GM03348 (cell line): ENCODE measurements at regions not wholly inside any gene's neighbourhood (a gene's known extent, or its start where the extent isn't known, plus 50 kb on each side); places are given as distances from the start of the nearest gene placed in this dataset.
A peak's percentile ranks its signal among the peaks of the same experiment; 100 is the strongest.
"Not testable (repeated sequence)": the region's sequence is repeated elsewhere in the genome, so short reads cannot be mapped to it uniquely, and the experiment has no call there.

ENCODE experiments used
- DNase-seq: peaks from one replicate; pipeline ENCODE4 v3.0.0; 2012; ENCODE audit warnings: low spot score

DNA sequence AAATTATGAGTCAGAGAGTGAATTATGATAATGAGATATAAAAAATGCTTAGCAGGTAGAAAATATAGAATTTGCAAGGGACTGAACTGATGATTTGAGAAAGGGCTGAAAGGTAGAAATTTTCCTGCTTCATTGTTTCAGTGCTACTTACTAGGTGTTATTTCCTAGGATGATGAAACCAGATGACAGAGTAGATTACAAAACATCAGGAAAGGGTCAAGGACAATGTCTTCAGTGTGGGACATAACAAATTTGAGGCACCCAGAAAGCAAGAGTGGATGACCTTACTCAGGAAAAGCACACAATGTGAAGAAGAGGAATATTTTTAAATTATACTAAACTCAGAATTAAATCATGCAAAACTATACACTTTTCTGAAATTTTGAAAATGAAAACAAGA lies 102.1 kb downstream of the SHCBP1 start:
- no peak for DNase-seq

DNA sequence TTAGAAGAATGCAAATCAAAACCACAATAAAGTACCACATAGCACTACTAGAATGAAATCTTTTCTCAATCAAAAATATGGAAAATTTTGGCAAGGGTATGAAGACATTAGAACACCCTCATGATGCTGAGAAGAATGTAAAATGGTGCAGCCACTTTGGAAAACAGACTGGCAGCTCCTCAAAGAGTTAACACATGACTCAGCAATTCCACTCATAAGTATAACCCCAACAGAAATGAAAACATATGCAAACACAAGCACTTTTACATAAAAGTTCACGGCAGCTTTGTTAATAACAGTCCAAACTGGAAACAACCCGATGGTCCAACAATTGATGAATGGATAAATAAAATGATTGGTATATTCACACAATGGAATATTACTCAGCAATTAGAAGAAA lies 124.5 kb downstream of the SHCBP1 start:
- no peak for DNase-seq

DNA sequence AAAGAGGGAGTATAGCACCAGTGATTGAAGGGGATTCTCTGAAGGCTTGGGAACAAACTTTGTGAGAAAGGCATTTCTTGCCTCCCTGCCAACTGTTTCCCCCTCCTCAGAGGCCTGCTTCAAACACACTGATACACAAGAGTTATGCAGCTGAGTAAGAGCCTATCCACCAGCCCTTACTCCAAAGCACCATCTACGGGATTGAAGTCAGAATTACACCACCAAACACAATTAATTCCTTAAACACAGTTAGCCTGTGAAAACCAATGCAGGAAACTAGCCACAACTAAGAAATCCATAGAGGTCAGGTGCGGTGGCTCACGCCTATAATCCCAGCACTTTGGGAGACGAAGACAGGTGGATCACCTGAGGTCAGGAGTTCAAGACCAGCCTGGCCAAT lies 138.3 kb downstream of the SHCBP1 start:
- DNase-seq: no peak

GRCh38 chr16:46466239-46466638 lies 154.9 kb downstream of the SHCBP1 start:
- no peak for DNase-seq

DNA sequence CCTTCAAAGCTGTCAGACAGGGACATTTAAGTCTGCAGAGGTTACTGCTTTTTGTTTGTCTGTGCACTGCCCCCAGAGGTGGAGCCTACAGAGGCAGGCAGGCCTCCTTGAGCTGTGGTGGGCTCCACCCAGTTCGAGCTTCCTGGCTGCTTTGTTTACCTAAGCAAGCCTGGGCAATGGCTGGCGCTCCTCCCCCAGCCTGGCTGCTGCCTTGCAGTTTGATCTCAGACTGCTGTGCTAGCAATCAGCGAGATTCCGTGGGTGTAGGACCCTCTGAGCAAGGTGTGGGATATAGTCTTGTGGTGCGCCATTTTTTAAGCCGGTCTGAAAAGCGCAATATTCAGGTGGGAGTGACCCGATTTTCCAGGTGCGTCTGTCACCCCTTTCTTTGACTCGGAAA lies 166.4 kb downstream of the SHCBP1 start:
- not testable (repeated sequence) for DNase-seq

GRCh38 chr16:46428108-46429061 lies 192.8 kb downstream of the SHCBP1 start:
- peak; percentile 2 for DNase-seq

GRCh38 chr16:46427340-46428107 lies 193.7 kb downstream of the SHCBP1 start:
- DNase-seq: peak; percentile 2

- DNase-seq: no peak
Measured at GRCh38 chr16:46426336-46426735, 194.8 kb downstream of the SHCBP1 start.

- DNase-seq: no peak
Measured at GRCh38 chr16:46404028-46404427, 217.2 kb downstream of the SHCBP1 start.

DNA sequence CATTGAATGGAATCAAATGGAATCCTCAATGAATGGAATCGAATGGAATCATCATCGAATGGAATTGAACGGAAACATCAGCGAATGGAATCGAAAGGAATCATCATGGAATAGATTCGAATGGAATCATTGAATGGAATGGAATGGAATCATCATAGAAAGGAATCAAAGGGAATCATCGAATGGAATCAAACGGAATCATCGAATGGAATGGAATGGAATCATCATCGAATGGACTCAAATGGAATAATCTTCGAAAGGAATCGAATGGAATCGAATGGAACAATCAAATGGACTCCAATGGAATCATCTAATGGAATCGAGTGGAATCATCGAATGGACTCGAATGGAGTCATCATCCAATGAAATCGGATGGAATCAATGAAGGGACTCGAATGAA lies 222.6 kb downstream of the SHCBP1 start:
- DNase-seq: not testable (repeated sequence)

DNA sequence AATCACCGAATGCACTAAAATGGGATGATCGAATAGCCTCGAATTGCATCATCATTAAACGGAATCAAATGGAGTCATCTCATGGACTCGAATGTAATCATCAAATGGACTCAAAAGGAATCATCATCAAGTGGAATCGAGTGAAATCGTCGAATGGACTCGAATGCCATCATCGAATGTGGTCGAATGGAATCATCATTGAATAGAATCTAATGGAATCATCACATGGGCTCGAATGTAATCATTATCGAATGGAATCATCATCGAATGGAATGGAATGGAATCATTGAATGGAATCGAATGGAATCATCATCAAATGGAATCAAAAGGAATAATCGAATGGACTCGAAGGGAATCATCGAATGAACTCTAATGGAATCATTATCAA lies 224.3 kb downstream of the SHCBP1 start:
- not testable (repeated sequence) for DNase-seq

DNA sequence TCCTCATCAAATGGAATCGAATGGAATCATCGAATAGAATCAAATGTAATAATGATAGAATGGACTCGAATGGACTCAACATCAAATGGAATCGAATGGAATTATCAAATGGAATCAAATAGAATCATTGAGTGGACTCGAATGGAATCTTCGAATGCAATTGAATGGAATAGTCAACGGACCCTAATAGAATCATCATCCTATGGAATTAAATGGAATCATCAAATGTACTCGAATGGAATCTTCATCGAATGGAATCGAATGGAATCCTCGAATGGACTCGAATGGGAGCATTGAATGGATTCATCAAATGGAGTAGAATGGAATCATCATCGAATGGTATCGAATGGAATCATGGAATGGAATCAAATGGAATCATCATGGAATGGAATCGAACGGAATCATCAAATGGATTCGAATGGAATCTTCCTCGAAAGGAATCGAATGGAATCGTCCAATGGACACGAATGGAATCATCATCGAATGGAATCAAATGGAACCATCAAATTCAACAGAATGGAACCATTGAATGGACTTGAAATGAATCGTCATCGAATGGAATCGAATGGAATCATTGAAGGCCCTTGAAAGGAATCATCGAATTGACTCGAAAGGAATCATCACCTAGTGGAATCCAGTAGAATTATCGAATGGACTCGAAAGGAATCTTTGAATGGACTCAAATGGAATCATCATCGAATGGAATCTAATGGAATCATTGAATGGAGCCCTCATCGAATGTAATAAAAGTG lies 224.9 kb downstream of the SHCBP1 start:
- not testable (repeated sequence) for DNase-seq

DNA sequence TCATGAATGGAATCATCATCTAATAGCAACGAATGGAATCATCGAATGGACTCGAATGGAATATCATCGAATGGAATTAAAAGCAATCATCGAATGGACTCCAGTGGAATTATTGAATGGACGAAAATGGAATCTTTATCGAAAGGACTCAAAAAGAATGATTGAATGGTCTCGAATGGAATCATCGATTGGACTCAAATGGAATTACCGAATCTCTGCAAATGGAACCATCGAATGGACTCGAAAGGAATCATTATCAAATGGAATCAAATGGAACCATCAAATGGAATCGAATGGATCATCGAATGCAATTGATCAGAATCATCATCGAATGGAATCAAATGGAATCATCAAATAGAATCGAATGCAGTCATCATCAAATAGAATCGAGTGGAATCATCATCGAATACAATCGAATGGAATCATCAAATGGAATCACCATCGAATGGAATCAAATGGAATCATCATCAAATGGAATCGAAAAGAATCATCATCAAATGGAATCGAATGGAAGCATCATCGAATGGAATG lies 225.7 kb downstream of the SHCBP1 start:
- not testable (repeated sequence) for DNase-seq

GRCh38 chr16:46394963-46395362 lies 226.2 kb downstream of the SHCBP1 start:
- not testable (repeated sequence) for DNase-seq

DNA sequence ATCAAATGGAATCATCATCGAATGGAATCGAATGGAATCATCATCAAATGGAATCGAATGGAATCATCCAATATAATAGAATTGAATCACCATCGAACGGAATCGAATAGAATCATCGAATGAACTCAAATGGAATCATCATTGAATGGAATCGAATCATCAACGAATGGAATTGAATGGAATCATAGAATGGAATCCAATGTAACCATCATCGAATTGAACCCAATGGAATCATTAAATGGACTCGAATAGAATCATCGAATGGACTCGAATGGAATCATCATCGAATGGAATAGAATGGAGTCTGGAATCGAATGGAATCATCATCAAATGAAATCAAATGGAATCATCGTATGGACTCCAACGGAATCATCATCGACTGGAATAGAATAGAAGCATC lies 227.0 kb downstream of the SHCBP1 start:
- not testable (repeated sequence) for DNase-seq

DNA sequence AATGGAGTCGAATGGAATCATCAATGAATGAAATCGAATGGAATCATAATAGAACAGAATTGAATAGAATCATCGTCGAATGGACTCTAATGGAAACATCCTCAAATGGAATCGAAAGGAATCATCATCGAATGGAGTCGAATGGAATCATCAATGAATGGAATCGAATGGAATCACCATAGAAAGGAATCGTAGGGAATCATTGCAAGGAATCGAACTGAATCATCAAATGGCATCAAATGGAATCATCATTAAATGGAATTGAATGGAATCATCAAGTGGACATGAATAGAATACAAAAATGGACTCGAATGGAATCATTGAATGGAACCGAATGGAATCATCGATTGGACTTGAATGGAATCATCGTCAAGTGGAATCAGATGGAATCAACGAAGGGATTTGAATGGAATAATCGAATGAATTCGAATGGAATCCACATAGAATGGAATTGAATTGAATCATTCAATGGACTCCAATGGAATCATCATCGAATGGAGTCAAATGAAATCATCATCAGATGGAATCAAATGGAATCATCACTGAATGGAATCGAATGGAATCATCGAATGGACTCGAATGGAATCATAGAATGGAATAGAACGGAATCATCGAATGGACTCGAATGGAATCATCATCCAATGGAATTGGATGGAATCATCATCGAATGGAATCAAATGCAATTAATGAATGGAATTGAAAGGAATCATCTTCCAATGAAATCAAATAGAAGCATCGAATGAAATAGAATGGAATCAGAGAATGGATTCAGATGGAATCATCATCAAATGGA lies 228.1 kb downstream of the SHCBP1 start:
- DNase-seq: not testable (repeated sequence)

DNA sequence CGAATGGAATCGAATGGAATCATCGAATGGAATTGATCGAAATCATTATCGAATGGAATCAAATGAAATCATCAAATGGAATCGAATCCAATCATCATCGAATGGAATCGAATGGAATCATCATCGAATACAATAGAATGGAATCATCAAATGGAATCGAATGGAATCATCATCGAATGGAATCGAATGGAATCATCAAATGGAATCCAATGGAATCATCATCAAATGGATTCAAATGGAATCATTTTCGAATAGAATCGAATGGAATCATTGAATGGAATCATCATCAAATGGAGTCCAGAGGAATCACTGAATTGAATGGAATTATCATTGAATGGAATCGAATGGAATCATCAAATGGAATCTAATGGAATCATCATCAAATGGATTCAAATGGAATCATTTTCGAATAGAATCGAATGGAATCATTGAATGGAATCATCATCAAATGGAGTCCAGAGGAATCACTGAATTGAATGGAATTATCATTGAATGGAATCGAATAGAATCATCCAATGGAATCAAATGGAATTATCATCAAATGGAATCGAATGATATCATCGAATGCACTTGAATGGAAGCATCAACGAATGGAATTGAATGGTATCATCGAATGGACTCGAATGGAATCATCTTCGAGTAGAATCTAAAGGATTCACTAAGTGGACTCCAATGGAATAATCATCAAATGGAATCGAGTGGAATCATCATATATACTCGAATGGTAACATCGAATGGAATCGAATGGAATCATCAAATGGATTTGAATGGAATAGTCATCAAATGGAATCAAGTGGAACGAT lies 230.3 kb downstream of the SHCBP1 start:
- DNase-seq: not testable (repeated sequence)

GRCh38 chr16:46389561-46390041 lies 231.6 kb downstream of the SHCBP1 start:
- not testable (repeated sequence) for DNase-seq

GRCh38 chr16:46388939-46389491 lies 232.2 kb downstream of the SHCBP1 start:
- not testable (repeated sequence) for DNase-seq

DNA sequence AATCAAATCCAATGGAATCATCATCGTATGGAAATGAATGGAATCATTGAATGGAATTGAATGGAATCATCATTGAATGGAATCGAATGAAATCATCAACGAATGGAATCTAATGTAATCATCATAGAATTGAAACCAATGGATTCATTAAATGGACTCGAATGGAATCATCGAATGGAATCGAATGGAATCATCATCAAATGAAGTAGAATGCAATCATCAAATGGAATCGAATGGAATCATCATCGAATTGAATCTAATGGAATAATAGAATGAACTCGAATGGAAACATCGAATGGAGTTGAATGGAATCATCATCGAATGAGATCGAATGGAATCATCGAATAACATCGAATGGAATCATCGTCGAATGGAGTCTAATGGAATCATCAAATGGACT lies 232.8 kb downstream of the SHCBP1 start:
- not testable (repeated sequence) for DNase-seq
